WTC11 (cell line): ENCODE measurements at regions not wholly inside any gene's neighbourhood (a gene's known extent, or its start where the extent isn't known, plus 50 kb on each side); places are given as distances from the start of the nearest gene placed in this dataset.

Source experiments
- ATAC-seq: fragments of 200-7000 bp; cut with Tn5 transposase; 2 replicates; pipeline ENCODE4 v1.10.0; 2021; ENCODE audit warnings: mild to moderate bottlenecking, moderate library complexity
- CTCF ChIA-PET: fragments of 300-600 bp; sonication (Branson Sonifier 250); formaldehyde crosslinking; loops from one replicate; lab custom pipeline; 2021; ENCODE audit warnings: antibody characterized with exemption; lab: Charles Lee
- POLR2A ChIA-PET: fragments of 350-600 bp; sonication (Branson Sonifier 250); formaldehyde crosslinking; loops from one replicate; lab custom pipeline; 2021; ENCODE audit warnings: antibody characterized with exemption; lab: Charles Lee
- DNase-seq: peaks from one replicate; pipeline ENCODE4 v3.0.0; 2021; ENCODE audit warnings: low spot score
- H3K27ac Mint-ChIP-seq: 2 replicates; pipeline ENCODE4 v1.8.0; 2021; ENCODE audit warnings: mixed read lengths
- H3K27me3 Mint-ChIP-seq: 2 replicates; pipeline ENCODE4 v1.8.0; 2021; ENCODE audit warnings: low read depth, mild to moderate bottlenecking, moderate library complexity, mixed read lengths
- H3K36me3 Mint-ChIP-seq: 2 replicates; pipeline ENCODE4 v1.8.0; 2021; ENCODE audit warnings: mixed read lengths
- H3K4me1 Mint-ChIP-seq: 2 replicates; pipeline ENCODE4 v1.8.0; 2022; ENCODE audit warnings: mixed read lengths
- H3K4me3 Mint-ChIP-seq: 2 replicates; pipeline ENCODE4 v1.8.0; 2021; ENCODE audit warnings: mild to moderate bottlenecking, moderate library complexity, mixed read lengths
- H3K9me3 Mint-ChIP-seq: 2 replicates; pipeline ENCODE4 v1.8.0; 2021; ENCODE audit warnings: mixed read lengths
- ARID4B ChIP-seq: sonication (generic); formaldehyde crosslinking; IDR thresholded peaks from 2 replicates; pipeline ENCODE4 v1.8.0; 2023; ENCODE audit warnings: missing genetic modification reagents, mild to moderate bottlenecking, borderline replicate concordance
- CREB1 ChIP-seq: sonication (generic); formaldehyde crosslinking; IDR thresholded peaks from 2 replicates; pipeline ENCODE4 v1.8.0; 2023; ENCODE audit warnings: mild to moderate bottlenecking, missing genetic modification reagents
- ESRRA ChIP-seq: sonication (generic); formaldehyde crosslinking; IDR thresholded peaks from 2 replicates; pipeline ENCODE4 v1.8.1; 2022; ENCODE audit warnings: mild to moderate bottlenecking, missing genetic modification reagents, borderline replicate concordance
- FOXJ3 ChIP-seq: sonication (generic); formaldehyde crosslinking; IDR thresholded peaks from 2 replicates; pipeline ENCODE4 v1.9.0; 2021; ENCODE audit warnings: missing genetic modification reagents, mild to moderate bottlenecking, borderline replicate concordance
- FOXP1 ChIP-seq: sonication (generic); formaldehyde crosslinking; IDR thresholded peaks from 2 replicates; pipeline ENCODE4 v1.8.0; 2022; ENCODE audit warnings: missing genetic modification reagents, mild to moderate bottlenecking, moderate library complexity, borderline replicate concordance
- HMGA2 ChIP-seq: fragments of 250-450 bp; sonication (Bioruptor Pico); IDR thresholded peaks from 2 replicates; pipeline ENCODE4 v1.4.0; 2021; ENCODE audit warnings: mild to moderate bottlenecking, moderate library complexity
- MAX ChIP-seq: sonication (generic); formaldehyde crosslinking; IDR thresholded peaks from 2 replicates; pipeline ENCODE4 v1.8.0; 2022; ENCODE audit warnings: mild to moderate bottlenecking, missing genetic modification reagents
- MXD4 ChIP-seq: fragments of 250-450 bp; sonication (Bioruptor Pico); IDR thresholded peaks from 2 replicates; pipeline ENCODE4 v1.8.0; 2021; ENCODE audit warnings: mild to moderate bottlenecking, moderate library complexity, borderline replicate concordance
- OVOL2 ChIP-seq: fragments of 250-450 bp; sonication (Bioruptor Pico); IDR thresholded peaks from 2 replicates; pipeline ENCODE4 v1.9.0; 2021; ENCODE audit warnings: mild to moderate bottlenecking, borderline replicate concordance
- PRRX2 ChIP-seq: fragments of 250-450 bp; sonication (Bioruptor Pico); IDR thresholded peaks from 2 replicates; pipeline ENCODE4 v1.8.0; 2021; ENCODE audit warnings: mild to moderate bottlenecking
- SMAD3 ChIP-seq: sonication (generic); formaldehyde crosslinking; IDR thresholded peaks from 2 replicates; pipeline ENCODE4 v1.8.0; 2022; ENCODE audit warnings: missing genetic modification reagents, mild to moderate bottlenecking, borderline replicate concordance
- SMAD4 ChIP-seq: sonication (generic); formaldehyde crosslinking; IDR thresholded peaks from 2 replicates; pipeline ENCODE4 v1.8.0; 2022; ENCODE audit warnings: mild to moderate bottlenecking, missing genetic modification reagents
- TP53 ChIP-seq: sonication (generic); formaldehyde crosslinking; IDR thresholded peaks from 2 replicates; pipeline ENCODE4 v1.8.1; 2023; ENCODE audit warnings: mild to moderate bottlenecking, missing genetic modification reagents
- ZBTB43 ChIP-seq: sonication (generic); formaldehyde crosslinking; IDR thresholded peaks from 2 replicates; pipeline ENCODE4 v1.8.1; 2023; ENCODE audit warnings: mild to moderate bottlenecking, missing genetic modification reagents
- ZNF219 ChIP-seq: sonication (generic); formaldehyde crosslinking; IDR thresholded peaks from 2 replicates; pipeline ENCODE4 v1.8.0; 2023; ENCODE audit warnings: missing genetic modification reagents, mild to moderate bottlenecking, borderline replicate concordance
- ZNF232 ChIP-seq: sonication (generic); formaldehyde crosslinking; IDR thresholded peaks from 2 replicates; pipeline ENCODE4 v1.8.0; 2022; ENCODE audit warnings: mild to moderate bottlenecking, missing genetic modification reagents
- ZNF396 ChIP-seq: fragments of 250-450 bp; sonication (Bioruptor Pico); IDR thresholded peaks from 2 replicates; pipeline ENCODE4 v1.8.0; 2021; ENCODE audit warnings: mild to moderate bottlenecking, moderate library complexity, borderline replicate concordance

- DNase-seq: no peak
- ATAC-seq: no peak
- CTCF ChIA-PET: no interaction called here
- Mint-ChIP-seq H3K27ac (no peak overlapping the region), H3K9me3 (peaks cover 7% of the 10 kb centered on the region; the same call in 1 of the 2 replicates), H3K4me3 (no peak overlapping the region), H3K27me3 (no peaks in the 10 kb centered on the region), H3K4me1 (no peaks in the 10 kb centered on the region), H3K36me3 (no peaks in the 10 kb centered on the region)
- TF ChIP-seq FOXP1: no peak
- POLR2A ChIA-PET: no interaction called here
These were observed 81.5 kb upstream of the TEX51 start for GRCh38 chr2:126817172-126817571.

GRCh38 chr2:126822115-126822514, 76.6 kb upstream of the TEX51 start:
- TF ChIP-seq PRRX2 (CRISPR knock-in tag) (no peak), ARID4B (no peak), HMGA2 (CRISPR knock-in tag) (no peak), ZBTB43 (CRISPR knock-in tag) (no peak), ZNF219 (CRISPR knock-in tag) (no peak), MXD4 (CRISPR knock-in tag) (no peak), FOXP1 (no peak)
- TF ChIP-seq, all 79 proteins: peak for 0
- H3K4me3 Mint-ChIP-seq: no peak overlapping the region
- ChIA-PET POLR2A (no interaction called here), CTCF (interaction anchor here (1.5 kb wide), 1 partner anchor 150 kb away, joined by 5 read pairs; no protein-coding TSS in a partner anchor)
- H3K9me3 Mint-ChIP-seq: no peaks in the 10 kb centered on the region
- no peaks in the 10 kb centered on the region for H3K36me3 Mint-ChIP-seq
- no peak for DNase-seq
- H3K27me3 Mint-ChIP-seq: peaks cover 9% of the 10 kb centered on the region; the same call in 1 of the 2 replicates
- peaks cover 4% of the 10 kb centered on the region for H3K4me1 Mint-ChIP-seq
- ATAC-seq: no peak
- H3K27ac Mint-ChIP-seq: no peak overlapping the region

- ATAC-seq (no peak), DNase-seq (no peak)
- no peak for TF ChIP-seq ZNF232 (CRISPR knock-in tag)
- TF ChIP-seq ESRRA (CRISPR knock-in tag): no peak
- TF ChIP-seq OVOL2 (CRISPR knock-in tag): no peak
- TF ChIP-seq SMAD3 (CRISPR knock-in tag): no peak
- no peak for TF ChIP-seq SMAD4
- TF ChIP-seq CREB1 (CRISPR knock-in tag): no peak
- no peak for TF ChIP-seq ZNF396 (CRISPR knock-in tag)
- TF ChIP-seq MAX (CRISPR knock-in tag): no peak
- no peak for TF ChIP-seq FOXJ3 (CRISPR knock-in tag)
- TF ChIP-seq TP53 (CRISPR knock-in tag): no peak
- H3K4me1 Mint-ChIP-seq: peaks cover 7% of the 10 kb centered on the region
- H3K27ac Mint-ChIP-seq: no peak overlapping the region
- CTCF ChIA-PET: no interaction called here
- no peaks in the 10 kb centered on the region for H3K9me3 Mint-ChIP-seq
- peaks cover 9% of the 10 kb centered on the region; the same call in 1 of the 2 replicates for H3K27me3 Mint-ChIP-seq
- POLR2A ChIA-PET: no interaction called here
- H3K36me3 Mint-ChIP-seq: no peaks in the 10 kb centered on the region
- H3K4me3 Mint-ChIP-seq: no peak overlapping the region
These were observed 75.8 kb upstream of the TEX51 start for GRCh38 chr2:126822921-126823320.
